Peyer's patch (tissue), 4 donors: ENCODE measurements at regions not wholly inside any gene's neighbourhood (a gene's known extent, or its start where the extent isn't known, plus 50 kb on each side); places are given as distances from the start of the nearest gene placed in this dataset.

Source experiments
- DNase-seq, 3 donors: peaks; one replicate each; pipeline ENCODE4 v3.0.0-alpha.2; 2017 to 2019
- H3K27ac ChIP-seq, 4 donors: fragments of 200-600 bp; sonication (generic); one replicate each; pipeline ENCODE4 v1.5.1; 2016 to 2019
- H3K27me3 ChIP-seq, 2 donors: fragments of 200-600 bp; sonication (generic); one replicate each; pipeline ENCODE4 v1.5.1; 2019
- H3K36me3 ChIP-seq, 3 donors: fragments of 200-600 bp; sonication (generic); one replicate each; pipeline ENCODE4 v1.5.1; 2016 to 2019
- H3K4me1 ChIP-seq, 4 donors: fragments of 200-600 bp; sonication (generic); one replicate each; pipeline ENCODE4 v1.5.1; 2016 to 2019
- H3K4me3 ChIP-seq, 4 donors: fragments of 200-600 bp; sonication (generic); 1 replicate in 3 of 4; 2 replicates in 1 of 4; pipeline ENCODE4 v1.5.1; 2016 to 2019; ENCODE audit warnings: mild to moderate bottlenecking in 1 of 4
- H3K9me3 ChIP-seq, 4 donors: fragments of 200-600 bp; sonication (generic); one replicate each; pipeline ENCODE4 v1.5.1; 2016 to 2019; ENCODE audit warnings: mild to moderate bottlenecking in 1 of 4
- CTCF ChIP-seq, 6 experiments: fragments of 450-650 bp in 4 of 6; fragments of 200-600 bp in 2 of 6; sonication (generic) in 1 of 6; IDR thresholded peaks; one replicate each; pipeline ENCODE4 v1.5.1; 2017 to 2019; ENCODE audit warnings: antibody characterized with exemption in 6 of 6, mild to moderate bottlenecking in 3 of 6, moderate library complexity in 1 of 6
- POLR2A ChIP-seq, 2 donors: fragments of 450-650 bp; IDR thresholded peaks; one replicate each; pipeline ENCODE4 v1.5.1; 2017; ENCODE audit warnings: antibody characterized with exemption in 2 of 2, mild to moderate bottlenecking in 2 of 2, moderate library complexity in 2 of 2

- TF ChIP-seq CTCF (IDR thresholded peaks at IDR 0.05) (no peak), POLR2A (IDR thresholded peaks at IDR 0.05) (no peak)
- H3K4me1 ChIP-seq = no peaks in the 10 kb centered on the region
- no peak overlapping the region for H3K4me3 ChIP-seq
- DNase-seq = no peak
- H3K9me3 ChIP-seq = no peaks in the 10 kb centered on the region
- H3K36me3 ChIP-seq = no peaks in the 10 kb centered on the region
- H3K27me3 ChIP-seq = no peaks in the 10 kb centered on the region
- H3K27ac ChIP-seq = no peak overlapping the region
Observed at GRCh38 chr10:113219446-113219845, 269.4 kb downstream of the TCF7L2 start.

- H3K36me3 ChIP-seq = no peaks in the 10 kb centered on the region
- no peaks in the 10 kb centered on the region for H3K27me3 ChIP-seq
- no peaks in the 10 kb centered on the region for H3K4me1 ChIP-seq
- H3K27ac ChIP-seq = no peak overlapping the region
- H3K9me3 ChIP-seq = no peaks in the 10 kb centered on the region
- TF ChIP-seq CTCF (IDR thresholded peaks at IDR 0.05) = no peak
- no peak for TF ChIP-seq POLR2A (IDR thresholded peaks at IDR 0.05)
- H3K4me3 ChIP-seq = no peak overlapping the region
- DNase-seq = no peak
Observed at GRCh38 chr10:113221756-113222168, 271.7 kb downstream of the TCF7L2 start.

- TF ChIP-seq CTCF (IDR thresholded peaks at IDR 0.05) (no peak), POLR2A (IDR thresholded peaks at IDR 0.05) (no peak)
- H3K4me3 ChIP-seq = no peak overlapping the region
- no peaks in the 10 kb centered on the region for H3K36me3 ChIP-seq
- DNase-seq = no peak
- H3K9me3 ChIP-seq = no peaks in the 10 kb centered on the region
- H3K27ac ChIP-seq = no peak overlapping the region
- H3K4me1 ChIP-seq = no peaks in the 10 kb centered on the region
- no peaks in the 10 kb centered on the region for H3K27me3 ChIP-seq
Observed at GRCh38 chr10:113222207-113222606, 272.2 kb downstream of the TCF7L2 start.

- H3K4me3 ChIP-seq = no peak overlapping the region
- no peaks in the 10 kb centered on the region for H3K9me3 ChIP-seq
- no peaks in the 10 kb centered on the region for H3K36me3 ChIP-seq
- DNase-seq = no peak
- H3K27ac ChIP-seq = no peak overlapping the region
- H3K27me3 ChIP-seq = no peaks in the 10 kb centered on the region
- TF ChIP-seq POLR2A (IDR thresholded peaks at IDR 0.05) (no peak), CTCF (IDR thresholded peaks at IDR 0.05) (no peak)
- H3K4me1 ChIP-seq = no peaks in the 10 kb centered on the region
Observed at GRCh38 chr10:113225364-113225763, 275.3 kb downstream of the TCF7L2 start.

GRCh38 chr10:113225903-113226302 lies 275.9 kb downstream of the TCF7L2 start:
- DNase-seq = no peak
- H3K27ac ChIP-seq = no peak overlapping the region
- TF ChIP-seq POLR2A (IDR thresholded peaks at IDR 0.05) (no peak), CTCF (IDR thresholded peaks at IDR 0.05) (no peak)
- no peaks in the 10 kb centered on the region for H3K9me3 ChIP-seq
- no peaks in the 10 kb centered on the region for H3K36me3 ChIP-seq
- H3K4me3 ChIP-seq = no peak overlapping the region
- no peaks in the 10 kb centered on the region for H3K27me3 ChIP-seq
- H3K4me1 ChIP-seq = no peaks in the 10 kb centered on the region

GRCh38 chr10:113226399-113226798 lies 276.4 kb downstream of the TCF7L2 start:
- H3K27me3 ChIP-seq = no peaks in the 10 kb centered on the region
- no peak overlapping the region for H3K27ac ChIP-seq
- TF ChIP-seq POLR2A (IDR thresholded peaks at IDR 0.05) (no peak), CTCF (IDR thresholded peaks at IDR 0.05) (no peak)
- H3K4me1 ChIP-seq = no peaks in the 10 kb centered on the region
- no peaks in the 10 kb centered on the region for H3K36me3 ChIP-seq
- H3K4me3 ChIP-seq = no peak overlapping the region
- DNase-seq = no peak
- H3K9me3 ChIP-seq = no peaks in the 10 kb centered on the region
